ENCODE measurements at regions not wholly inside any gene's neighbourhood (a gene's known extent, or its start where the extent isn't known, plus 50 kb on each side); places are given as distances from the start of the nearest gene placed in this dataset.

DNA sequence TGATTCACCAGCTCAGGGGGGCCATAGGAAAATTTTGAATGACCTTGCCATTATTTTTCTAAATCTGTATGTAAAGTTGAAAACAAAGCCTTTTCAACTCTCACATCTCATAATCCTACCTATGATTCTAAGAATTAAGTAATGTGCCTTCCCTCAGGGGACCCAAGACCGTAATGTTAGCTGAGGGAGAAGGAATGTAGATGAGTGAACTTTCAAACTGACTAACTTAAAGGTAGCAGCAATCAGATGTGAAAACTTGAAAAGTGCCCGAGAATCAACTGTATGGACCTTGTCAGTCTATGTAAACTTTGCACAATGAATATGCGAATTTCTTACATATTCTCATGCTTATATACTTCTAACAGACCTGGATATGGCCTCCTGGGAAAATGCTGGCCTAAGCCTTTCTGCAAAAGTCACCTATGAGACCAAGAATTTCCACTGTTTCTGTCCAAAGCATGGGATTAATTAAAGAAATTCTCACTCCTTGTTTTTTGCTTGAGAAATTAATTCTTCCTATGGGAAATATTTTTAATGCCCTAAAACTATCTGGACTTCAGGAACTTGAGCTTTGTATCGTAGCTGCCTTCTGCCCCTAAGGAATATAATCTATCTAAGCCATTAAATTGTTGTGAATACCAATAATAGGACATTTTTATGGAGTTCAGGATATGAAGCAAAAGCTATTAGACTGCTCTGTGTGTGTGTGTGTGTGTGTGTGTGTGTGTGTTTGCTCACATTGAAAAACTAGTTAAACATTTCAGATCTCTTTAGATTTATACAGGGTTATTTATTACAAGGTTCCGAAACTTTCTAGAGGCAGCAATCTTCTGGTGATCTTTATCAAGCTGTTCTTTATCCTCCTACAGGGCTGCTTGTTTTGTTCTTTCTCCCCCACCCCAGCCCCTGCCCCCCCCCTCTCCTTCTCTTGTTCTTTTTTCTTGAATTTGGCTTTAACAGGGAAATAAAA, 169.1 kb upstream of the CLINT1 start:
- no peaks in the 10 kb centered on the region for H3K36me3 ChIP-seq (ENCODE audit: control insufficient read depth in 2 of 2, insufficient read depth in 2 of 2, low read length in 1 of 2)
- H3K4me1 ChIP-seq (ENCODE audit: control insufficient read depth in 2 of 2, insufficient read depth in 2 of 2, low read length in 2 of 2) = no peaks in the 10 kb centered on the region
- no peaks in the 10 kb centered on the region for H3K9me3 ChIP-seq (ENCODE audit: control insufficient read depth in 2 of 2, insufficient read depth in 1 of 2, low read length in 1 of 2)
- DNase-seq (ENCODE audit: low read depth in 6 of 9, low spot score in 9 of 9) = no peak
- no peak overlapping the region for H3K27ac ChIP-seq (ENCODE audit: low read depth in 1 of 2, low read length in 1 of 2)
- H3K27me3 ChIP-seq (ENCODE audit: control insufficient read depth in 2 of 2, insufficient read depth in 1 of 2, low read length in 1 of 2) = no peaks in the 10 kb centered on the region
- no peak overlapping the region for H3K4me3 ChIP-seq (ENCODE audit: low read length in 2 of 2)
- 75% methylated on average over 5 of the region's 5 CpGs for WGBS

DNA sequence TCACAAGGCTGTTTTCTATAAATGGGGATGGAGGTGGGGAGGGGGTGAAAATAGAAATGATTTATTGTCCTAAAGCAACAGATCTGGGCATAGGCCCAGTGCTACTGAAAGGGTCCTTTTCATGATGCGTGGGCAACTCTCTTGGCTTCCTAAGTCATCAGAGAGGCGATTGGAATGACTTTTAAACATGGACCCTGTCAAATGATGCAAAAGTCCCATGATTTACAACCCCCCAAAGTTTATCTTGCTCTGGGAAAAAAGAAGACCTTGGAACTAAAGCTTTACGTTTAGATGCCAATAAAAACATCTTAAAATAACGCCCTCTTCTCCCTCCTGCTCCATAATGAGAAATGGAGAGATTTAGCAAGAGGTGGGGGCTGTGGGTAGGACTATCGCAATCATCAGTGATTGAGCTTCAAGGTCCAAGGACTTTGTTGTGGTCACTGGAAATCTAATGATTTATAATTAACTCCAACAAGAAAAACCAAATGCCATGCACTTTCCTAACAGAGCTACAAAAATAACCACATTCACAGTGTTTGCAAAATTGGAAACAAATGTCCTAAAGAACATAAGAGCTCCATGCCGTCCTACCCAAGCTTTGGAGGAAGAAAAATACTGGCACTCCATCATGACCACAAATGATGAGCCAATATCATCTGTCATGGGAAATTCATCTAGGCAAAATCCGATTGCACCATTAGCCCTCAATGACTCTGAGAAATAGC, 167.5 kb upstream of the CLINT1 start:
- Histone ChIP-seq H3K27ac (ENCODE audit: low read depth in 1 of 2, low read length in 1 of 2) (no peak overlapping the region), H3K36me3 (ENCODE audit: control insufficient read depth in 2 of 2, insufficient read depth in 2 of 2, low read length in 1 of 2) (no peaks in the 10 kb centered on the region), H3K9me3 (ENCODE audit: control insufficient read depth in 2 of 2, insufficient read depth in 1 of 2, low read length in 1 of 2) (no peaks in the 10 kb centered on the region), H3K27me3 (ENCODE audit: control insufficient read depth in 2 of 2, insufficient read depth in 1 of 2, low read length in 1 of 2) (no peaks in the 10 kb centered on the region), H3K4me3 (ENCODE audit: low read length in 2 of 2) (no peak overlapping the region), H3K4me1 (ENCODE audit: control insufficient read depth in 2 of 2, insufficient read depth in 2 of 2, low read length in 2 of 2) (no peaks in the 10 kb centered on the region)
- DNase-seq (ENCODE audit: low read depth in 6 of 9, low spot score in 9 of 9) = no peak
- 92% methylated on average over 7 of the region's 7 CpGs for WGBS

DNA sequence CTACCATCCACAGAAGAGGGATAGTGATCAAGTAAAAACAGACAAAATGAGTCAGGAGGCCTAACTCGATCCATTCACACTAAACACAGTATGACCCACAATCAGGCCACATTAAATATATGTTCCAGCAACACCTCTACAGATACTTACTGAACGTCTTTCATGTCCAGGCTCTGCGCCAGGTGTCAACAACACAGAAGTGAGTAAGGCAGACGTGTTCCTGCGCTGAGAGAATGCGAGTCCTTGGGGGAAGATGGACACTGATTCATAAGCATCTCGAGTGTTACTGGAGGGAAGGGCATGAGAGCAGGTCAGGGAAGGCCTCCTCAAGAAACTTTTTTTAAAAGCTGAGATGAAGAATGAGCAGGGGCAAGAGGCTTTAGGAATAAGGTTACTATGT, 164.3 kb upstream of the CLINT1 start:
- Histone ChIP-seq H3K4me1 (ENCODE audit: control insufficient read depth in 2 of 2, insufficient read depth in 2 of 2, low read length in 2 of 2) (no peaks in the 10 kb centered on the region), H3K36me3 (ENCODE audit: control insufficient read depth in 2 of 2, insufficient read depth in 2 of 2, low read length in 1 of 2) (no peaks in the 10 kb centered on the region), H3K27me3 (ENCODE audit: control insufficient read depth in 2 of 2, insufficient read depth in 1 of 2, low read length in 1 of 2) (no peaks in the 10 kb centered on the region), H3K4me3 (ENCODE audit: low read length in 2 of 2) (no peak overlapping the region), H3K9me3 (ENCODE audit: control insufficient read depth in 2 of 2, insufficient read depth in 1 of 2, low read length in 1 of 2) (no peaks in the 10 kb centered on the region), H3K27ac (ENCODE audit: low read depth in 1 of 2, low read length in 1 of 2) (no peak overlapping the region)
- no peak for DNase-seq (ENCODE audit: low read depth in 6 of 9, low spot score in 9 of 9)
- 92% methylated on average over 7 of the region's 7 CpGs for WGBS

DNA sequence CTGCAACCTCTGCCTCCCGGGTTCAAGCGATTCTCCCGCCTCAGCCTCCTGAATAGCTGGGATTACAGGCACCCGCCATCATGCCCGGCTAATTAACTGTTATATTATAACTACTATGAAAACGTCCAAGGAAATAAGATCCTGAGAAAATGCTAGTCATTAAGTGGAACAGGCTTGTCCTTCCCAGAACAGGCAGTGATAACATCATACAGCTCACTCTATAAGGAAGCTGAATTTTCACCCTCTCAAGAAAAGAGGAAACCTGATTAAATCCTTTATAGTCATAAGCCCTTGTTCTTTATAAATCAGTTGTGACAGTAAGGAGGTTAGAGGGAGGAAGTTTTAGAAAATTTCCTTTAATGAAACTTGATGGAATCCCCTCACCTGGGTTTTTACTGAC, 163.9 kb upstream of the CLINT1 start:
- DNase-seq (ENCODE audit: low read depth in 6 of 9, low spot score in 9 of 9) = no peak
- H3K27me3 ChIP-seq (ENCODE audit: control insufficient read depth in 2 of 2, insufficient read depth in 1 of 2, low read length in 1 of 2) = no peaks in the 10 kb centered on the region
- H3K36me3 ChIP-seq (ENCODE audit: control insufficient read depth in 2 of 2, insufficient read depth in 2 of 2, low read length in 1 of 2) = no peaks in the 10 kb centered on the region
- 72% methylated on average over 6 of the region's 6 CpGs for WGBS
- H3K4me3 ChIP-seq (ENCODE audit: low read length in 2 of 2) = no peak overlapping the region
- H3K9me3 ChIP-seq (ENCODE audit: control insufficient read depth in 2 of 2, insufficient read depth in 1 of 2, low read length in 1 of 2) = no peaks in the 10 kb centered on the region
- H3K4me1 ChIP-seq (ENCODE audit: control insufficient read depth in 2 of 2, insufficient read depth in 2 of 2, low read length in 2 of 2) = no peaks in the 10 kb centered on the region
- no peak overlapping the region for H3K27ac ChIP-seq (ENCODE audit: low read depth in 1 of 2, low read length in 1 of 2)

DNA sequence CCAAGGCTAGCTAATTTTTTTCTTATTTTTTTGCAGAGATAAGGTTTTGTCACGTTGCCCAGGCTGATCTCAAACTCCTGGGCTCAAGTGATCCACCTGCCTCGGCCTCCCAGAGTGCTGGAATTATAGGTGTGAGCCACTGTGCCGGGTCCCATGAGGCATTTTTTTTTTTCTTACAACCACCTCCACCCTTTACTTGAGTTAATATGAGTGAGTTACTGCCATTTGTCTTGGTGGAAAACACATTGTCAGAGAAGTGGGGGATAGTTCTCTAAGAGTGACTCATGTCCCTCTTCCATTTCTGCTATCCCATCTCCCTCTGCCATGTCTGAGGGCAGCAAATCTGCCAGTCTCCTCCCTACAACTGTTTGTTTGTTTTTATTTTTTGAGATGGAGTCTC, 163.4 kb upstream of the CLINT1 start:
- Histone ChIP-seq H3K4me1 (ENCODE audit: control insufficient read depth in 2 of 2, insufficient read depth in 2 of 2, low read length in 2 of 2) (no peaks in the 10 kb centered on the region), H3K4me3 (ENCODE audit: low read length in 2 of 2) (no peak overlapping the region), H3K9me3 (ENCODE audit: control insufficient read depth in 2 of 2, insufficient read depth in 1 of 2, low read length in 1 of 2) (no peaks in the 10 kb centered on the region), H3K27ac (ENCODE audit: low read depth in 1 of 2, low read length in 1 of 2) (no peak overlapping the region), H3K36me3 (ENCODE audit: control insufficient read depth in 2 of 2, insufficient read depth in 2 of 2, low read length in 1 of 2) (no peaks in the 10 kb centered on the region), H3K27me3 (ENCODE audit: control insufficient read depth in 2 of 2, insufficient read depth in 1 of 2, low read length in 1 of 2) (no peaks in the 10 kb centered on the region)
- WGBS = 66% methylated on average over 3 of the region's 3 CpGs
- no peak for DNase-seq (ENCODE audit: low read depth in 6 of 9, low spot score in 9 of 9)

DNA sequence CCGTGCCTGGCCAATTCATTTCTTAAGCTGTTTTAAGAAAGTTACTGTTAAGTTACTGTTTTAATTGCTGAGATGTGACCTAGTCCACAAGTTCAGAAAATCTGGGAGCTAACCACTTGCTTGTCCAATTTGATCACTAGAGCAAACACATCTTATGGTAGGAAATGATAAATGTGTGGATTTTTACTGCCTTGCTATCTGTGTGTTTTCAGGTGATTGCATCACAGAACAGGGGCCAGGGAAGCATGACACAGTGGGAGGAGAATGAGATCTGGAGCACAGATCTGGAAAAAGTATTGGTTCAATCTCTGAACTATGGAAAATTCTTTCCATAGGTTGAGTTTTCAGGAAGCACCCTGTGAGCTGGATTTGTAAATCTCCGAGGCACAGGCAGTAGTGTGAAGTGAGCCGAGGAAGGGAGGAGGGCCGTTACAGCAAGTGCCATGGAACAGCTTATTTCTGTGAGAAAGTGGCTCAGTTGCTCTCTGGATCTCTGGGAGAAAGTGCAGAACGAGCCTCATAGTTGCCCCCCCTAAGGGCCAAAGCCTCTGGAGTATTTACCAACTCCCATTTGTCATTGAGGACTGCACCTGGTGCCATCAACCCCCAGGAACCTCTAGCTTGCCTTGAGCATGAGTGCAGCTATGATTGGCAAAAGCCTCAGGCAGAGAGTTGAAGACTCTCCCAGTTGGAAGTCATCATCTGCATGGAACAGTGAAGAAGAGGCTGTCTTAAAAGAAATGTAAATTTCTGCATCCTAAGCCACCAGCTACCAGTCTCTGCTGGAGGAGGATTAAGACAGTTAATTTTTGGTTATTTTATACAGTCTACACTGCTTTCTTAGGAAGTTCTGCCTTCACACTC, 161.8 kb upstream of the CLINT1 start:
- Histone ChIP-seq H3K36me3 (ENCODE audit: control insufficient read depth in 2 of 2, insufficient read depth in 2 of 2, low read length in 1 of 2) (no peaks in the 10 kb centered on the region), H3K4me3 (ENCODE audit: low read length in 2 of 2) (no peak overlapping the region), H3K27ac (ENCODE audit: low read depth in 1 of 2, low read length in 1 of 2) (no peak overlapping the region), H3K27me3 (ENCODE audit: control insufficient read depth in 2 of 2, insufficient read depth in 1 of 2, low read length in 1 of 2) (no peaks in the 10 kb centered on the region), H3K4me1 (ENCODE audit: control insufficient read depth in 2 of 2, insufficient read depth in 2 of 2, low read length in 2 of 2) (no peaks in the 10 kb centered on the region), H3K9me3 (ENCODE audit: control insufficient read depth in 2 of 2, insufficient read depth in 1 of 2, low read length in 1 of 2) (no peaks in the 10 kb centered on the region)
- WGBS = 95% methylated on average over 5 of the region's 5 CpGs
- no peak for DNase-seq (ENCODE audit: low read depth in 6 of 9, low spot score in 9 of 9)

DNA sequence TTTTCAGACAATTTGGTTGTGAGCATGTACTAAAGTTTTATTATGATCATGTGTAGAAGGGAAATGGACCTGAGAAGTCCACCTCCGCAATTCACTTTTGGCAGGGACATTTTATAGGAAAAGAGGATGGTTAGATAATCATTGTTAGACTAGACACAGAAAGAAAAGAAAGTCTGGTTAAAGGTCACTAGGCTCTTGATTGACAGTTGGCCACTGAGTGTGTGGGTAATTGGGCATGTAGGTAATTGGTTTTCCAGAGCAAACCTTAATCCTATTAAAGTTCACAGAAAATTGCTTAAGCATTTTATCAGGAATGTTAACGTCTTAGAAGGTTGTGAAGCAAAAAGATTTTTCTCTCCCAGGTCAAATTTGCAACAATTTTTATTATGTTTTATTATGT, 158.5 kb upstream of the CLINT1 start:
- DNase-seq (ENCODE audit: low read depth in 6 of 9, low spot score in 9 of 9) = no peak
- Histone ChIP-seq H3K27ac (ENCODE audit: low read depth in 1 of 2, low read length in 1 of 2) (no peak overlapping the region), H3K4me3 (ENCODE audit: low read length in 2 of 2) (no peak overlapping the region), H3K27me3 (ENCODE audit: control insufficient read depth in 2 of 2, insufficient read depth in 1 of 2, low read length in 1 of 2) (peaks cover 0 to 2% of the 10 kb centered on the region in 2 donors), H3K9me3 (ENCODE audit: control insufficient read depth in 2 of 2, insufficient read depth in 1 of 2, low read length in 1 of 2) (no peaks in the 10 kb centered on the region), H3K4me1 (ENCODE audit: control insufficient read depth in 2 of 2, insufficient read depth in 2 of 2, low read length in 2 of 2) (no peaks in the 10 kb centered on the region), H3K36me3 (ENCODE audit: control insufficient read depth in 2 of 2, insufficient read depth in 2 of 2, low read length in 1 of 2) (no peaks in the 10 kb centered on the region)
- WGBS = 96% methylated on average over 2 of the region's 2 CpGs

DNA sequence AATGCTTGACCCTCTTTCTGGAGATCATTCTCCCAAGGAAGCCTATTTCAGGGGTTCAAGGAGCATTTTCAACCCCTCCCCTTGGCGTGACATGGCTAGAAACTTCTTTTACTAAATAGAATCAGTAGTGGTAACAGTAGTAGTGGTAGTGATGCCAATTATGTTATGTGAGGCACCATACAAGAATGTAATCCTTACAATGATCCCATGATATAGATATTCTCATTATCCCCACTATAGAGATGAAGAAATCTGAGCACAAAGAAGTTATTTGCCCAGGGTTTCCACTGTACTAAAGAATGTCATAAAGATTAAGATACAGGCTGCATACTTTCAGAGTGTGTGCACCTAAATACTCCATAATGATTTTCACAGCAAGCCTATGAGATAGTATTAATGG, 155.4 kb upstream of the CLINT1 start:
- no peak for DNase-seq (ENCODE audit: low read depth in 6 of 9, low spot score in 9 of 9)
- no peaks in the 10 kb centered on the region for H3K4me1 ChIP-seq (ENCODE audit: control insufficient read depth in 2 of 2, insufficient read depth in 2 of 2, low read length in 2 of 2)
- no peaks in the 10 kb centered on the region for H3K36me3 ChIP-seq (ENCODE audit: control insufficient read depth in 2 of 2, insufficient read depth in 2 of 2, low read length in 1 of 2)
- peaks cover 0 to 2% of the 10 kb centered on the region in 2 donors for H3K27me3 ChIP-seq (ENCODE audit: control insufficient read depth in 2 of 2, insufficient read depth in 1 of 2, low read length in 1 of 2)
- no peak overlapping the region for H3K27ac ChIP-seq (ENCODE audit: low read depth in 1 of 2, low read length in 1 of 2)
- no peaks in the 10 kb centered on the region for H3K9me3 ChIP-seq (ENCODE audit: control insufficient read depth in 2 of 2, insufficient read depth in 1 of 2, low read length in 1 of 2)
- 93% methylated on average over 1 of the region's 1 CpG for WGBS
- no peak overlapping the region for H3K4me3 ChIP-seq (ENCODE audit: low read length in 2 of 2)
